ENCODE measurements at regions not wholly inside any gene's neighbourhood (a gene's known extent, or its start where the extent isn't known, plus 50 kb on each side); places are given as distances from the start of the nearest gene placed in this dataset.

GRCh38 chr9:87259543-87260518 lies 237.8 kb upstream of the DAPK1 start:
- no peak for DNase-seq

- DNase-seq: no peak
These were observed 234.4 kb upstream of the DAPK1 start for GRCh38 chr9:87263291-87263690.

DNA sequence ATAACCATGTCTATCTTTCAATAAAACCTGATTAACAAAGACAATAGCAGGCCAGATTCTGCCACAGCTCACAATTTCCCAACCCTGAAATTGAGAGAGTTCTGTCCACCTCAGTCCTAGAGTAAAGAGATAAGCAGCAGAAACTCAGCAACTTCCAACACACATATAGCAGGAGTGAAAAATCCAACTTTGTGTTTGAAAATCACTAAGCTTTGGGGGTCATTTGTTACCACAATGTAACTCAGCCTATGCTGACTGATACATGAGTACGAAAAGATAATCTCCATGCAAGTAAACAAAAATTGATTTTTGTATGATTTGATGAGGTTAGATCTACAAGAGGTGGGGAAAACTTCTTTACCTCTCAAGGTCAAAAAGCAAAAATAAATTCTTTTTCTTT lies 231.0 kb upstream of the DAPK1 start:
- no peak for DNase-seq

GRCh38 chr9:87267251-87268070 lies 230.2 kb upstream of the DAPK1 start:
- no peak for DNase-seq

GRCh38 chr9:87269296-87270176 lies 228.1 kb upstream of the DAPK1 start:
- no peak for DNase-seq

- DNase-seq: no peak
These were observed 227.3 kb upstream of the DAPK1 start for GRCh38 chr9:87270221-87270847.

DNA sequence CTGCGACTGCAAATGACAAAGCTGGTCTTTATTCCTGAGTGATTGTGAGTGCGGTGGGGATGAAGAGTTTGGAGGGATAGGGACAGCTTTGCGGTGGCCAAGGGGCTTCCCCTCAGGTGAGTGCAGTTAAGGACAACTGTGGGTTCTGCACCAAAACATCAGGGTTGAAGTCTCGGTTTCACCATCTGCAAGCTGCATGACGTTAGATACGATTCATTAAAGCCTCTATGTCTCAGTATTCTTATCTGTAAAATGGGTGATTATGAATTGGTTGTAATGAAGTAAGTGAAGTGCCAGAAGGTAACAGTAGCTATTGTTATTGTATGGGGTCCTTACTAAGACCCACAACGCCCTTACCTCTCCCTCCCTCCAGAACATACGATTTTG lies 226.8 kb upstream of the DAPK1 start:
- DNase-seq: no peak

- DNase-seq: no peak
These were observed 225.8 kb upstream of the DAPK1 start for GRCh38 chr9:87271696-87272477.

GRCh38 chr9:87275047-87275725 lies 222.5 kb upstream of the DAPK1 start:
- no peak for DNase-seq

GRCh38 chr9:87276327-87276841 lies 221.3 kb upstream of the DAPK1 start:
- no peak for DNase-seq

DNA sequence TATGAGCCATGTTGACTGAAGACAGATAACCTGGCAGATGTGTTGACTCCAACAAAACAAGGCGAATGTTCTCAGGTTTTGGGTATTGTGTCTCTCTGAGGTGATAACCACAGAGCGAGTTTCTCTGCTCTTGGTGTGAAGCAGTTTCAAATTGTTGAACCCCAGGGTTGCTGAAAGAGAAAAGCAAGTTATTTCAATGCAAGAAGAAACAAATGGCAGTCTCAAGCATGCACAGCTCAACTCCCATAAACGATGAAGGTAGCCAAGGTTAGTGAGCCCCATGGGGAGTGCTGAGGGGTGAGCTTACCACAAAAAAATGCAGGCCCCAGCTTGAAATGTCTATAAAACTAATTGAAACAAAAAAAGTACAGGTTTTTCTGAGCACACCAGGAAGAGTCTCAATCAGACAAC lies 220.8 kb upstream of the DAPK1 start:
- DNase-seq: no peak

GRCh38 chr9:87277346-87277745 lies 220.3 kb upstream of the DAPK1 start:
- DNase-seq: no peak

- DNase-seq: no peak
These were observed 218.5 kb upstream of the DAPK1 start for GRCh38 chr9:87278971-87279733.

DNA sequence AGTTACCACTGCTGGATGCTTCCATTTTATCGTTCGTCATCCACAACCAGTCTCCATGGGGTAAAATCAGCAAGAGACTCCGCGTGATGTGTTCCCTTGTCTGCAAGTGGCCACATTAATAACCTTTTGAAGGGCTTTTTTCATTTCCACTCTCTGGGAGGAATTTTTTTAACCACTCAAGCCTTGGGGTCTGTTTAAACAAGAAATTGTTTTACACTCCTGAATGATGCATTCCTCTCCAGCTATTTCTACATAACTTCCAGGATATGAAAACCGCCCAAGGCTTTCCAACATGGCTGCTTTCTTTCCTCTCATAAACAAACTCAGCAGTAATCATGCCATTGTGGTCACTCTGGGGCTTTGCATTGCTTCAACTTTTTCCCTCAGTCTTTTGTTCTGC lies 217.2 kb upstream of the DAPK1 start:
- DNase-seq: no peak

- DNase-seq: no peak
These were observed 215.1 kb upstream of the DAPK1 start for GRCh38 chr9:87282538-87282937.

DNA sequence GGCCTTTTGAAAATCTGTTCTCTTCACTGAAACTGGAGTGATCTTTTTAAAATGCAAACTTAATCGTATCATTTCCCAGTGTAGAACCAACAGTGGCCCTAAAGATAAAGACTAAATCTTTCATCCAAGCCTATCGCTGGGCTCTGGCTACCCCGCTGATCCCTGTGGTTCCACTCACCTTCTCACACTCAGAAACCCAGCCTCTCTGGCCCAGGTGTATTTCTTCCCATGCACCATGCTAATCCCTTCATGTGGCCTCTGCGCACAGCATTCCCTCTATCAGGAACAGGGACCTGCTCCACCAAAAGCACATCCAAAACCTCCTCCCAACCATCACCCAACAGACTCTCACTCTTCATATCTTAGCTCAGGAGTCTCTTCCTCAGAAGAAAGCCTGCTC lies 214.1 kb upstream of the DAPK1 start:
- DNase-seq: no peak

- peak; percentile 67 for DNase-seq
These were observed 212.3 kb upstream of the DAPK1 start for GRCh38 chr9:87285183-87285850.

DNA sequence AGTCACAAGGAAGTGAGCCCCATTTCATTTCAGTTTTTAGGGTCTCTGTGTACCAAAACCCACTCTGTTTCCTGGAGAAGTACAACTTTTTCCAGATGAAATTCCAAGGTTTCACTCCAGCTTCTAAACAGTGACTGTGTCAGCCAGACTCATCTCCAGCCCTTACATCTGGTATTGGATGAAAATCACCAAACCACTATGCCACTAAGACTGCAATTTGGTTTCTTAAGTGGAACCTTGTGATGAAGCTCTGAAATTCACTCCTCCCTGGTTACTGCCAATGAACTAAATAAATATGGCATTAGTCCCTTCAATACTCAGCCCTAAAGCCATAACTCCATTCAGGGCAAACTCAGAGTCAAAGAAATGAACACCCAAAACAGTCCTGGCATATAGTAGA lies 211.2 kb upstream of the DAPK1 start:
- DNase-seq: no peak
